Prostate gland (tissue), 2 donors: ENCODE measurements at regions not wholly inside any gene's neighbourhood (a gene's known extent, or its start where the extent isn't known, plus 50 kb on each side); places are given as distances from the start of the nearest gene placed in this dataset.

Experiments
- CTCF ChIP-seq, 4 experiments: fragments of 200-600 bp in 2 of 4; fragments of 450-650 bp in 2 of 4; sonication (generic) in 2 of 4; IDR thresholded peaks; 1 replicate in 3 of 4; 2 replicates in 1 of 4; pipeline ENCODE4 v1.5.1; 2016 to 2019; ENCODE audit warnings: antibody characterized with exemption in 4 of 4, mild to moderate bottlenecking in 2 of 4, moderate library complexity in 2 of 4
- POLR2AphosphoS5 ChIP-seq: sonication (generic); formaldehyde crosslinking; IDR thresholded peaks from one replicate; pipeline ENCODE4 v1.6.1; 2017; ENCODE audit warnings: antibody characterized with exemption

DNA sequence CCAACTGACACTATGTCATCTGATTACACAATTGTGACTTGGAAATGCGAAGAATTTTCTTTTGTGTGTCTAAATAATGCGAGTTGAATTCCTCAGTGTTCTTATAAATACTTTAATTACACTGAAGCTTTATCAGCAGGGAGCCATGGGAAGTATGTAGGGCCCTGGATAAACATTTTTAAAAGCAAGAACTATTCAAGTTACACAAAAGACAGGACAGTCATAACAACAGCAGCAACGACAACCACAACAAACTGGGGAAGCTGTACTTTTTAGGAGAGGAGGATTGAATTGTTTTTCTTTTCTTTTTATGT lies 250.3 kb upstream of the ZNF608 start:
- TF ChIP-seq POLR2AphosphoS5 = no peak
- TF ChIP-seq CTCF (IDR thresholded peaks at IDR 0.05) = no peak
